ENCODE measurements at regions not wholly inside any gene's neighbourhood (a gene's known extent, or its start where the extent isn't known, plus 50 kb on each side); places are given as distances from the start of the nearest gene placed in this dataset.

GRCh38 chr18:51645607-51646006 lies 448.1 kb upstream of the MEX3C start:
- no TSS peak for BruUV-seq (replicated peaks)
- no peak overlapping the region for H3K9ac ChIP-seq (ENCODE audit: low read length)
- H3K36me3 ChIP-seq (ENCODE audit: control insufficient read depth in 1 of 2, insufficient read depth in 2 of 2, low read length in 2 of 2), result no peaks in the 10 kb centered on the region
- ATAC-seq (no peak), DNase-seq (ENCODE audit: low read depth, low spot score) (no peak)
- H3K9me2 ChIP-seq (ENCODE audit: insufficient read depth), result no peaks in the 10 kb centered on the region
- CTCF ChIA-PET, result no interaction called here
- intact Hi-C loops (cut with micrococcal nuclease), result no loop called here
- H3K4me2 ChIP-seq (ENCODE audit: low read length), result no peak overlapping the region
- H3K4me1 ChIP-seq (ENCODE audit: control insufficient read depth in 1 of 2, insufficient read depth in 2 of 2, low read length in 2 of 2), result no peaks in the 10 kb centered on the region
- 0 out of 4 replicates have a peak, but pooled peaks cover 0 to 4% of the 10 kb centered on the region in 2 experiments for H3K9me3 ChIP-seq (ENCODE audit: control insufficient read depth in 1 of 2, insufficient read depth in 1 of 2, low read depth in 1 of 2, low read length in 2 of 2)
- H2AFZ ChIP-seq (ENCODE audit: low read depth, low read length, poor library complexity, severe bottlenecking), result no peak overlapping the region
- POLR2A ChIA-PET, result no interaction called here
- no peaks in the 10 kb centered on the region for H4K20me1 ChIP-seq (ENCODE audit: insufficient read depth)
- TF ChIP-seq CEBPB (IDR thresholded peaks at IDR 0.05; ENCODE audit: low read depth) (no peak), SP1 (IDR thresholded peaks at IDR 0.05; ENCODE audit: low read depth) (no peak), REST (IDR thresholded peaks at IDR 0.05; ENCODE audit: low read depth) (no peak), EZH2phosphoT487 (IDR thresholded peaks at IDR 0.05; ENCODE audit: borderline replicate concordance) (no peak), TCF7L2 (IDR thresholded peaks at IDR 0.05; ENCODE audit: borderline replicate concordance, extremely low read depth, insufficient read depth, insufficient read length) (no peak)
- no peak overlapping the region for H3K4me3 ChIP-seq (replicated peaks in 1 of 2; ENCODE audit: low read depth in 1 of 2, low read length in 2 of 2)
- no peaks in the 10 kb centered on the region for H3K79me2 ChIP-seq (ENCODE audit: insufficient read depth, low read length)
- H3K27me3 ChIP-seq (ENCODE audit: insufficient read depth, low read length), result no peaks in the 10 kb centered on the region
- no peak overlapping the region for H3K27ac ChIP-seq (ENCODE audit: low read depth, low read length)
- RAD21 ChIA-PET (ENCODE audit: low non-redundant PET in 1 of 2, low total read pairs in 2 of 2, uncharacterized antibody in 2 of 2, unreplicated experiment in 2 of 2), result no interaction called here

DNA sequence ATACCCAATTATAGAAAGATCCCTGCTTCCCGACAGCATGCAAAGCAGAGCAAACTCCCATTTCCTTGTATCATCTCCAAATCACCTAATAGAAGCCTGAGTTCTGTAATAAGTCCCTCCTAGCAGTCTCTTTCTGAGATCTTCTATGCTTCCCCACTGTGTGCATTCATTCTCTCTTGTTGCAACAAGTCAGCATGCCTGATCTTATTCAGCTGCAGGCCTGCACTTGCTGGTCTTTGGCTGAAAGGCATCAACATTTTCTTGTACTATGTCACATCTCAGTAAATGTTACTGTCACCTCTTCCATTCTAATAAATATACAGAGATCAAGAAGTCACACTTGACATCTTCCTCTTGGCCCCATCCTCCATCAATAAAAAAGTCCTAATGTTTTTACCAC lies 449.9 kb upstream of the MEX3C start:
- RAD21 ChIA-PET (ENCODE audit: low non-redundant PET in 1 of 2, low total read pairs in 2 of 2, uncharacterized antibody in 2 of 2, unreplicated experiment in 2 of 2), result no interaction called here
- no peak for ATAC-seq

More for the DNA sequence above, 449.9 kb upstream of the MEX3C start:
- no peaks in the 10 kb centered on the region for H3K9me2 ChIP-seq (ENCODE audit: insufficient read depth)
- no peaks in the 10 kb centered on the region for H3K36me3 ChIP-seq (ENCODE audit: control insufficient read depth in 1 of 2, insufficient read depth in 2 of 2, low read length in 2 of 2)
- no TSS peak for BruUV-seq (replicated peaks)
- no peaks in the 10 kb centered on the region for H3K79me2 ChIP-seq (ENCODE audit: insufficient read depth, low read length)
- H3K4me1 ChIP-seq (ENCODE audit: control insufficient read depth in 1 of 2, insufficient read depth in 2 of 2, low read length in 2 of 2), result no peaks in the 10 kb centered on the region
- no peak overlapping the region for H3K4me3 ChIP-seq (replicated peaks in 1 of 2; ENCODE audit: low read depth in 1 of 2, low read length in 2 of 2)
- H2AFZ ChIP-seq (ENCODE audit: low read depth, low read length, poor library complexity, severe bottlenecking), result no peak overlapping the region
- intact Hi-C loops (cut with micrococcal nuclease), result no loop called here
- CTCF ChIA-PET, result no interaction called here
- H3K4me2 ChIP-seq (ENCODE audit: low read length), result no peak overlapping the region
- no peak for TF ChIP-seq POLR2AphosphoS5 (IDR thresholded peaks at IDR 0.05; ENCODE audit: low read depth, low read length)
- no peak for TF ChIP-seq SRF (IDR thresholded peaks at IDR 0.05; ENCODE audit: low read depth)
- TF ChIP-seq EGR1 (IDR thresholded peaks at IDR 0.05; ENCODE audit: low read depth), result no peak
- TF ChIP-seq ZNF274 (IDR thresholded peaks at IDR 0.05; ENCODE audit: low read depth, low read length), result no peak
- TF ChIP-seq EZH2phosphoT487 (IDR thresholded peaks at IDR 0.05; ENCODE audit: borderline replicate concordance), result no peak
- no peak for TF ChIP-seq CEBPB (IDR thresholded peaks at IDR 0.05; ENCODE audit: low read depth)
- H3K27me3 ChIP-seq (ENCODE audit: insufficient read depth, low read length), result no peaks in the 10 kb centered on the region
- 0 out of 4 replicates have a peak, but pooled peaks cover 0 to 4% of the 10 kb centered on the region in 2 experiments for H3K9me3 ChIP-seq (ENCODE audit: control insufficient read depth in 1 of 2, insufficient read depth in 1 of 2, low read depth in 1 of 2, low read length in 2 of 2)
- no peak for DNase-seq (ENCODE audit: low read depth, low spot score)
- H4K20me1 ChIP-seq (ENCODE audit: insufficient read depth), result no peaks in the 10 kb centered on the region
- POLR2A ChIA-PET, result no interaction called here
- H3K9ac ChIP-seq (ENCODE audit: low read length), result no peak overlapping the region
- H3K27ac ChIP-seq (ENCODE audit: low read depth, low read length), result no peak overlapping the region

Data from HCT116 (cell line).